Superior temporal gyrus (tissue), 1 donor: ENCODE measurements at regions not wholly inside any gene's neighbourhood (a gene's known extent, or its start where the extent isn't known, plus 50 kb on each side); places are given as distances from the start of the nearest gene placed in this dataset.

Experiments
- DNase-seq: peaks from one replicate; pipeline ENCODE4 v3.0.0-alpha.2; 2016; ENCODE audit errors: extremely low spot score

GRCh38 chr1:204736836-204737235 is 51.3 kb upstream of the LRRN2 start:
- DNase-seq: no peak

GRCh38 chr1:204738506-204738905 is 53.0 kb upstream of the LRRN2 start:
- no peak for DNase-seq

GRCh38 chr1:204740354-204740753 is 54.8 kb upstream of the LRRN2 start:
- no peak for DNase-seq

GRCh38 chr1:204741440-204741839 is 55.9 kb upstream of the LRRN2 start:
- DNase-seq: no peak

GRCh38 chr1:204742676-204743251 is 57.2 kb upstream of the LRRN2 start:
- DNase-seq: no peak

GRCh38 chr1:204744107-204744779 is 58.7 kb upstream of the LRRN2 start:
- no peak for DNase-seq

GRCh38 chr1:204746838-204747442 is 61.4 kb upstream of the LRRN2 start:
- peak; percentile 47 for DNase-seq

GRCh38 chr1:204751480-204751879 is 65.9 kb upstream of the LRRN2 start:
- DNase-seq: no peak

GRCh38 chr1:204751883-204752687 is 66.5 kb upstream of the LRRN2 start:
- no peak for DNase-seq

- no peak for DNase-seq
These were observed 67.1 kb upstream of the LRRN2 start for GRCh38 chr1:204752688-204753040.

GRCh38 chr1:204754821-204755220 is 69.3 kb upstream of the LRRN2 start:
- no peak for DNase-seq

GRCh38 chr1:204756349-204756748 is 70.8 kb upstream of the LRRN2 start:
- no peak for DNase-seq

GRCh38 chr1:204756811-204757210 is 71.3 kb upstream of the LRRN2 start:
- DNase-seq: no peak

- DNase-seq: no peak
These were observed 73.1 kb upstream of the LRRN2 start for GRCh38 chr1:204758601-204759000.

- DNase-seq: no peak
These were observed 74.8 kb upstream of the LRRN2 start for GRCh38 chr1:204760350-204760749.

- no peak for DNase-seq
These were observed 75.2 kb upstream of the LRRN2 start for GRCh38 chr1:204760757-204761156.

- DNase-seq: peak; percentile 81
These were observed 78.4 kb upstream of the LRRN2 start for GRCh38 chr1:204763773-204764427.

GRCh38 chr1:204769997-204770396 is 84.5 kb upstream of the LRRN2 start:
- DNase-seq: no peak

GRCh38 chr1:204771358-204771757 is 85.8 kb upstream of the LRRN2 start:
- peak; percentile 17 for DNase-seq

GRCh38 chr1:204773246-204773645 is 87.7 kb upstream of the LRRN2 start:
- DNase-seq: no peak

- DNase-seq: no peak
These were observed 90.0 kb upstream of the LRRN2 start for GRCh38 chr1:204775546-204775945.

GRCh38 chr1:204777591-204777990 is 92.1 kb upstream of the LRRN2 start:
- DNase-seq: no peak
